PC-9 (cell line): ENCODE measurements at regions not wholly inside any gene's neighbourhood (a gene's known extent, or its start where the extent isn't known, plus 50 kb on each side); places are given as distances from the start of the nearest gene placed in this dataset.

Experiments
- EZH2 ChIP-seq: fragments of 200-600 bp; sonication (generic); IDR thresholded peaks from 2 replicates; pipeline ENCODE4 v1.8.0; 2017; ENCODE audit warnings: antibody characterized with exemption, low read depth
- TF ChIP-seq, protein P1 (sequence below): fragments of 200-600 bp; sonication (generic); conservative IDR thresholded peaks from 2 replicates; pipeline ENCODE4 v1.6.1; 2017; ENCODE audit warnings: mixed run types, antibody characterized with exemption, mild to moderate bottlenecking, moderate library complexity

DNA sequence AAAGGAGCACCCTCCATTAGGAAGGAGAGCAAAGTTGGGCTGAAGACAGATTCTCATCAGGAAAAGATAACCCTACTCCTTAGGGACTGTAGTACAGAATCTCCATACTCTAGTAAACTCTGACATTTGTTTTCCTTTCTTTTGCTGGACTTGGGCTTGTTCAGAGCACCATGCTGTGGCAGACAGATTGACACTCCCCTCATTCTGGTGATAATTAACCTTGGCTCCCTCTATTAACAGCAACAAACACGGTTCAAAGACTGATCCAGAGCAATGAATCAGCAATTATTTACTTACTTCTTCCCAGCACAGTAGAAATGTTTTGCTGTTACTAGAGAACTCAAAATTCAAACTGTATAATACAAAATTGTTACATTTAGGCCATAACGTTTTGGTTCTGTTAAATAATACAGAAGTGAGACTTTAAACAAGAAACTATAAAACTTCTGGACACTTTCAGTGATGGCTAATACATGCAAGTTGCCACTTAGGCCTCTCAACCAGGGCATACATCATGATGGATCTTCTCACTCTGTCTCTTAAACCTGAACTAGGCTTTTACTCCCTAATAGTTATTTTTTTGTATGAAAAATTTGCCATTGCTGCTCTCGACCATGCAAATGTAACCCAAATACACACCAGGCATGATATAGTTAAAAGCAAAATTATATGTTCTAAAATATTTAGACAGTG lies 639.0 kb downstream of the IPMK start:
- no peak for TF ChIP-seq EZH2
- TF ChIP-seq, protein P1, sequence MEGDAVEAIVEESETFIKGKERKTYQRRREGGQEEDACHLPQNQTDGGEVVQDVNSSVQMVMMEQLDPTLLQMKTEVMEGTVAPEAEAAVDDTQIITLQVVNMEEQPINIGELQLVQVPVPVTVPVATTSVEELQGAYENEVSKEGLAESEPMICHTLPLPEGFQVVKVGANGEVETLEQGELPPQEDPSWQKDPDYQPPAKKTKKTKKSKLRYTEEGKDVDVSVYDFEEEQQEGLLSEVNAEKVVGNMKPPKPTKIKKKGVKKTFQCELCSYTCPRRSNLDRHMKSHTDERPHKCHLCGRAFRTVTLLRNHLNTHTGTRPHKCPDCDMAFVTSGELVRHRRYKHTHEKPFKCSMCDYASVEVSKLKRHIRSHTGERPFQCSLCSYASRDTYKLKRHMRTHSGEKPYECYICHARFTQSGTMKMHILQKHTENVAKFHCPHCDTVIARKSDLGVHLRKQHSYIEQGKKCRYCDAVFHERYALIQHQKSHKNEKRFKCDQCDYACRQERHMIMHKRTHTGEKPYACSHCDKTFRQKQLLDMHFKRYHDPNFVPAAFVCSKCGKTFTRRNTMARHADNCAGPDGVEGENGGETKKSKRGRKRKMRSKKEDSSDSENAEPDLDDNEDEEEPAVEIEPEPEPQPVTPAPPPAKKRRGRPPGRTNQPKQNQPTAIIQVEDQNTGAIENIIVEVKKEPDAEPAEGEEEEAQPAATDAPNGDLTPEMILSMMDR = no peak
